ENCODE measurements at regions not wholly inside any gene's neighbourhood (a gene's known extent, or its start where the extent isn't known, plus 50 kb on each side); places are given as distances from the start of the nearest gene placed in this dataset.

DNA sequence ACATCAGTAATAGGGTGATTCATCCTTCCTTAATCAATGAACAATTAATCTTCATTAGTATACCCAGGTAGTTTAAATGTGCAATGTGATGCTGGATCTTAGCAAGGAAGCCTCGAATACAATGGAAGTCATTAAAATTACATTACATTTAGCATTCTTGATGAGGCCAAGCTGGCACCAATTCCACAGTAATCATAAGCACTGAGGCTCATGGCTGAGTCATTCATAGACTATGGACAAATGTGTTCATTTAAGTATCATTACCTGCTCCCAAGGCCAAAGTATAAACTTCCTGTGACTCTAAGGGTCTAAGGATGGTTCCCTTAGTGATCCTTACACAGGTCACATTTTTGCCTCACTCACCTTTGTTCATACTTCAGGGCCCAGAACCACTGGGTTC is 266.4 kb upstream of the CDIN1 start:
- Mint-ChIP-seq H3K27me3 (ENCODE audit: low read depth, unreplicated experiment) (no peaks in the 10 kb centered on the region), H3K9me3 (ENCODE audit: unreplicated experiment) (peaks cover 9% of the 10 kb centered on the region), H3K4me1 (ENCODE audit: low read depth, unreplicated experiment) (no peaks in the 10 kb centered on the region), H3K27ac (ENCODE audit: unreplicated experiment) (no peak overlapping the region), H3K4me3 (ENCODE audit: unreplicated experiment) (no peak overlapping the region), H3K36me3 (ENCODE audit: low read depth, unreplicated experiment) (no peaks in the 10 kb centered on the region)
- Histone ChIP-seq H3K4me1 (ENCODE audit: insufficient read depth, low read length) (no peaks in the 10 kb centered on the region), H4K20me1 (ENCODE audit: insufficient read depth, low read length) (no peaks in the 10 kb centered on the region), H2AFZ (ENCODE audit: low read depth, low read length) (no peak overlapping the region), H3K4me3 (ENCODE audit: insufficient read depth, low read depth, low read length) (no peak overlapping the region), H3K9me3 (ENCODE audit: insufficient read depth, low read depth, low read length) (no peaks in the 10 kb centered on the region), H3K4me2 (ENCODE audit: low read length) (no peak overlapping the region), H3K9ac (ENCODE audit: low read length) (no peak overlapping the region), H3K79me2 (ENCODE audit: insufficient read depth, low read length) (no peaks in the 10 kb centered on the region), H3K27ac (ENCODE audit: low read depth, low read length) (no peak overlapping the region), H3K27me3 (ENCODE audit: insufficient read depth, low read length) (no peaks in the 10 kb centered on the region), H3K36me3 (ENCODE audit: insufficient read depth, low read length) (no peaks in the 10 kb centered on the region)
- DNase-seq (ENCODE audit: low read depth) (peak; percentile 63), FAIRE-seq (no peak)
- no peak for TF ChIP-seq CTCF (IDR thresholded peaks at IDR 0.05; ENCODE audit: insufficient read depth, low read depth, low read length)

DNA sequence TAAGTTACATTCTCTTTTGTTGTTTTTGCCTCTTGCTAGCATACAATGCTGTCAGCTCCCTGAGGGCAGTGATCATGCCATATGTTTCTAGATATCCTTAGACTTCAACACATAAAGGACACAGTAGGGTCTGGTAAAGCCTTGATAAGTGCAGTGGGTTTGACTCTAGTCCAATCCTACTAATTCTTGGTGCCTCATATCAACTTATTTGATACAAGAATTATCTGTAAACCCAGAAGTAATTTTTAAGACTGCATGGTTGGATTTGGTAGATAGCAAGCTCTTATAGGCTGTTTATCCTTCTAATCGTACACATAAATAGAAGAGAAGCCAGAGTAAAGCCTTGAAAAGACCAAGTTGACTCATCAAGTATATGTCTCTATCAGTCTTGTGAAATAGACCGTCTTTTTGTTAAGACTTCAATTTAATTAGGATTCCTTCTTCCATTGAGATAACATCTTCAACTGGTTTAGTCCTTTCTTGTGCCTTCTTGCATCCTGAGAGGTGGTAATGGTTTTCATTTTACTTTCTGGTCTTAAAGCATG is 265.6 kb upstream of the CDIN1 start:
- H3K27ac ChIP-seq (ENCODE audit: low read depth, low read length): no peak overlapping the region
- H3K4me2 ChIP-seq (ENCODE audit: low read length): no peak overlapping the region
- Mint-ChIP-seq H3K27ac (ENCODE audit: unreplicated experiment) (no peak overlapping the region), H3K36me3 (ENCODE audit: low read depth, unreplicated experiment) (no peaks in the 10 kb centered on the region), H3K9me3 (ENCODE audit: unreplicated experiment) (peaks cover 5% of the 10 kb centered on the region), H3K27me3 (ENCODE audit: low read depth, unreplicated experiment) (no peaks in the 10 kb centered on the region), H3K4me3 (ENCODE audit: unreplicated experiment) (no peak overlapping the region), H3K4me1 (ENCODE audit: low read depth, unreplicated experiment) (no peaks in the 10 kb centered on the region)
- no peak overlapping the region for H3K9ac ChIP-seq (ENCODE audit: low read length)
- no peak overlapping the region for H3K4me3 ChIP-seq (ENCODE audit: insufficient read depth, low read depth, low read length)
- no peak for FAIRE-seq
- no peak for DNase-seq (ENCODE audit: low read depth)
- H3K9me3 ChIP-seq (ENCODE audit: insufficient read depth, low read depth, low read length): no peaks in the 10 kb centered on the region
- H3K27me3 ChIP-seq (ENCODE audit: insufficient read depth, low read length): no peaks in the 10 kb centered on the region
- TF ChIP-seq CTCF (IDR thresholded peaks at IDR 0.05; ENCODE audit: insufficient read depth, low read depth, low read length) (no peak), EZH2 (IDR thresholded peaks at IDR 0.05; ENCODE audit: insufficient read depth, low read length) (no peak)
- no peaks in the 10 kb centered on the region for H3K79me2 ChIP-seq (ENCODE audit: insufficient read depth, low read length)
- H3K4me1 ChIP-seq (ENCODE audit: insufficient read depth, low read length): no peaks in the 10 kb centered on the region
- H4K20me1 ChIP-seq (ENCODE audit: insufficient read depth, low read length): no peaks in the 10 kb centered on the region
- H3K36me3 ChIP-seq (ENCODE audit: insufficient read depth, low read length): no peaks in the 10 kb centered on the region
- no peak overlapping the region for H2AFZ ChIP-seq (ENCODE audit: low read depth, low read length)

DNA sequence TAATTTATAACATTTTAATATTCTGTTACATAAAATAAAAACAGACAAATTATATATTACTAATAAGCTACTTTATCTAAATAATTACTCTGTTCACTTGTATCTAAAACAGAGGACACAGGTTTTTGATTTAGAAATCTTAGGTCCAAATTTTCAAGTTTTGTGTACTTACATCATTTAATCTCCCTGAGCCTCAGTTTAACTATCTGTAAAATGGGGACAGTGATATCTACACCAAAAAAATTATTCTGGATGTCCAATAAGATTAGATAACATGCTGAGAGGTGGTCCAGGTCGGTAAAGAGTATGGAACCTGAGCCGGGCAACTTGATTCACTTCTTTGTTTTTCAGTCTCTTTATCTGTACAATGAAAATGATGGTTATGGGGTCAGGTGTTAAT is 263.8 kb upstream of the CDIN1 start:
- Mint-ChIP-seq H3K27me3 (ENCODE audit: low read depth, unreplicated experiment) (no peaks in the 10 kb centered on the region), H3K36me3 (ENCODE audit: low read depth, unreplicated experiment) (no peaks in the 10 kb centered on the region), H3K4me3 (ENCODE audit: unreplicated experiment) (no peak overlapping the region), H3K9me3 (ENCODE audit: unreplicated experiment) (peaks cover 3% of the 10 kb centered on the region), H3K4me1 (ENCODE audit: low read depth, unreplicated experiment) (no peaks in the 10 kb centered on the region), H3K27ac (ENCODE audit: unreplicated experiment) (no peak overlapping the region)
- FAIRE-seq: no peak
- H3K36me3 ChIP-seq (ENCODE audit: insufficient read depth, low read length): no peaks in the 10 kb centered on the region
- TF ChIP-seq CTCF (IDR thresholded peaks at IDR 0.05; ENCODE audit: insufficient read depth, low read depth, low read length) (no peak), EZH2 (IDR thresholded peaks at IDR 0.05; ENCODE audit: insufficient read depth, low read length) (no peak)
- no peaks in the 10 kb centered on the region for H3K79me2 ChIP-seq (ENCODE audit: insufficient read depth, low read length)
- H3K27ac ChIP-seq (ENCODE audit: low read depth, low read length): no peak overlapping the region
- H2AFZ ChIP-seq (ENCODE audit: low read depth, low read length): no peak overlapping the region
- no peak overlapping the region for H3K9ac ChIP-seq (ENCODE audit: low read length)
- no peak for DNase-seq (ENCODE audit: low read depth)
- H4K20me1 ChIP-seq (ENCODE audit: insufficient read depth, low read length): no peaks in the 10 kb centered on the region
- no peaks in the 10 kb centered on the region for H3K27me3 ChIP-seq (ENCODE audit: insufficient read depth, low read length)
- H3K4me1 ChIP-seq (ENCODE audit: insufficient read depth, low read length): no peaks in the 10 kb centered on the region
- H3K4me2 ChIP-seq (ENCODE audit: low read length): no peak overlapping the region
- H3K4me3 ChIP-seq (ENCODE audit: insufficient read depth, low read depth, low read length): no peak overlapping the region
- H3K9me3 ChIP-seq (ENCODE audit: insufficient read depth, low read depth, low read length): no peaks in the 10 kb centered on the region

Data from astrocyte (in vitro differentiated cells and primary cell).